ENCODE measurements at regions not wholly inside any gene's neighbourhood (a gene's known extent, or its start where the extent isn't known, plus 50 kb on each side); places are given as distances from the start of the nearest gene placed in this dataset.
"Not testable (repeated sequence)": the region's sequence is repeated elsewhere in the genome, so short reads cannot be mapped to it uniquely, and the experiment has no call there.

DNA sequence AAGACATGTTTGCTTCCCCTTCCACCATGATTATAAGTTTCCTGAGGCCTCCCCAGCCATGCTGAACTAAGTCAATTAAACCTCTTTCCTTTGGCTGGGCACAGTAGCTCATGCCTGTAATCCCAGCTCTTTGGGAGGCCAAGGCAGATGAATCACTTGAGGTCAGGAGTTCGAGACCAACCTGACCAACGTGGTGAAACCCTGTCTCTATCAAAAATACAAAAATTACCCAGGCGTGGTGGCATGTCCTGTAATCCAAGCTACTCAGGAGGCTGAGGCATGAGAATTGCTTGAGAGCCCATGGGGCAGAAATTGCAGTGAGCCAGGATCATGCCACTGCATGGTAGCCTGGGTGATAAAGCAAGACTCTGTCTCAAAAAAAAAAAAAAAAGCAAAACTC is 130.2 kb upstream of the CDKN3 start:
- not testable (repeated sequence) for DNase-seq

DNA sequence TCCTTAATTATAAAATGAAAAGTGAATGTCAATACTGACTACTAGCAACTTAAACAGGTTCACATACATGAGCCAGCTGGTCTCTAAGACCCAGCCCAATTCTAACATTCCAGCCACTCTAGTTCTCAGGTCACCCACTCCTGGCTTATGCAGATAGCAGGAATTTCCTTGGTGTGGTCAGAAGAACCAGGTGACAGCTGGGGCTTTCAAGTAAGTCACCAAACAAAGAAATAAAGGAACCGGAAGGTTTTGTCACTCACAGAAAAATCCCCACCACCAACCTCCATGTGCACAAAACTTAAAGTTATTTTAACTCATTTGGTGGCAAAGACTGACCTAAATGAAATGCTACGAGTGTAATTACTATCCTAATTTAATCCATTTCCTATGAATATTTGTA is 129.6 kb upstream of the CDKN3 start:
- DNase-seq: no peak

DNA sequence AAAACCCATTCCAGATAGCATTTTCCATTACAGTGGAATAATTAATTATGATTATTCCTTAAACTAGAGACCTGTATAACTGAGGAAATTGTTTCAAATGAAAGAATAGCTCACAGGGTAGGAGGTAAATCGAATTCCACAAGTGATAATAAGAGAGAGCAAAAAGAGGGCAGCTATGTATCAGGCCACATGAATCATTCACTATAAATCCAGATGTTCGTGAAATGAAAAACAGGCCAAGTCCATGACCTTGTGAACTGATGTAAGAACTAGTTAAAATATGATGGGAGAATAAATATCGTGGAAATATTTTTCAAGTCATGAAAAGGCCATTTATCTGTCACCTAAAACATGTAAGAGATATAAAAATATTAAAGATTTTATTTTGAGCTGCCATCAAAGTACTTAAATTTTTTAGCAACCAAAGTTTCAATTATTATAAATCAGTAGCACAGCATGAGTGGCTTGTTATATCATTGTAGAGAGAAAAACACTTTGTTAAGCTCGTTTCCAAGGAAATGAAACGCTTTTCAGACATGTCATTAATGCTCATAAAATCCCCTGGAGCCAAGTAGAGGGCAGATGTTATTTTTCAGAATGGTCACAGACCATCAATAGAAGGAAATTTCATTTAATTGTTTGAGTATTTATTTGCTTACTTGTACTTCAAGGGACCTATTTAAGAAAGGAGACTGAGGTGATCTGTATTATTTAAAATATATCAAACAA is 120.6 kb upstream of the CDKN3 start:
- no peak for DNase-seq

DNA sequence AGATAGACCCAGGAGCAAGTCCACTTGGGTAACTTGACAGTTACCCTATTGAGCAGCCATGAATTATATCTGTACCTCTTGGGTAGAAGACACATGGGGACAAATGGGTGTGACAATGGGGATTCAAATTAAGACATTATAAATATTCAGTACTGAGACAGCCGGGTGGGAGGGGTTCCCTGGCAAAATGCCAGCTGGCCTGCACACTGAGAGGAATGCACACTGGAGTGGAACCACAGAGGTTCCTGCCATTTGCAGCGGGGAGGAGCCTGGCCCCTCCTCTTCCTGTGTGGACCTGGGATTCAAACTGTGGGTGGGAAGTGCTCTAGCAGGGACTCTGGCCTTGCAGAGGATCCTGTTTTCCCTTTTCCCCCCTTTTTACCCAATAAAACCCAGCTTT is 118.7 kb upstream of the CDKN3 start:
- DNase-seq: no peak

DNA sequence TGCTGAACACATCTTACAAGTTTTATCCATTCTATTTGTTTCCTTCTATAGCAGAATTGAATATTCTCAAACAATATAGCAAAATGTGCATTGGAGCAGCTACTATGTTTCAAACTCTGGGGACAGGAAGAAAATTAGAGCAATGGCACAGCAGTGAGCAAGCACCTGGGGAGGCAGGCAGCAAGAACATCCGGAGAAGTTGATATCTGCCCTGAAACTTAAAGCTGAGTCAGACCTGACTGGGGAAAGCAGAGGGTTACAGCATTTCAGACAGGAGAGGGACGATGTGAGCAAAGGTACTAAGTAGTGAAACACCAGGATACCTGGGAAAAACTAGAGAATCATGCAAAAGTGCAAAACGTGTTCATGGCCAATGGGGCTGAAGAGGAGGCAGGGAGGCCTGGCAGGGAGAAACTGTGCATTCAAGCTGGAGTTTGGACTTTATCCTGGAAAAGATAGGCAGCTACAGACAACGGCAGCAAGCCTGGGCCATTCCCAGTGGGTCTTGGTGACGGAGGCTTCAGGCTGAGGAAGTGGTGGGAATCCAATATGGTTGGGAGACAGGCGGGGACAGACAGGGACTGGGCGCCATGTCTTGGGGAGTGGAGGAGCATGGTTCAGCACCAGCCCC is 118.0 kb upstream of the CDKN3 start:
- no peak for DNase-seq

DNA sequence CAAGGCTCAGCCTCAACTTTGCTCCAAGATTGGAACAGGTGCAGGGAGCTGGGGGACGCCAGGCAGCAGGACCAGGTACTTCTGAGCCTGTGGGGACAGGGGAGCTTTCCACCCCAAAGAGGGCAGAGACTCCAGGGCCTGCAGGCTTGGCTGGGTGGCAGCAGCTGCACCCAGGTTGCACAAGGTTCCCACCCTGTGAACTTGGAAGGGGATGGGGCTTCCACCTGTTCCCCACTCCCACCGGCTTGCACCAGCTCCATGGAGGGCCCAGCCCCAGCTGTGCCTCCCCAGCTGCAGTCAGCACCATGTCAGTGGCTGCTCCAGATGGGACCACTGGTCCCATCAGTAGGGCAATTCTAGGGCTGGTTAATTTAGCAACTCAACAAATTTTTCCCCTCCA is 114.0 kb upstream of the CDKN3 start:
- DNase-seq: no peak

DNA sequence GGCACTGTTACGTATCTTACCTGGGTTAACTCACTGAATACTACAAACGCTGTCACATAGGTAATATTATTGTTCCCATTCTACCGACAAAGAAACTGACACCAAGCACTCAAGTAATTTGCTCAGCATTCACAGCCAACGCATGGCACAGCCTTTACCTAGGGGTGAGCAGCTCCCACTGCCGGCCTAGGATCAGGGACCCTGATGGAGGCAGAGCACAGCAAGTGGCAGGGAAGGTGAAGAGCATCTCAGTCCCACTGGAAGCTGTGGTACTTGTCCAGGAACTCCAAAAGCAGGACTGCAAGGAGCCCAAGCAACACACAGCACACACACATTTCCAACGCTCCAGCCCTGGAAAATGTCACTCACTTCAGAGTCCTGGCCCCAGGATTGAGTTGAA is 111.8 kb upstream of the CDKN3 start:
- DNase-seq: no peak

DNA sequence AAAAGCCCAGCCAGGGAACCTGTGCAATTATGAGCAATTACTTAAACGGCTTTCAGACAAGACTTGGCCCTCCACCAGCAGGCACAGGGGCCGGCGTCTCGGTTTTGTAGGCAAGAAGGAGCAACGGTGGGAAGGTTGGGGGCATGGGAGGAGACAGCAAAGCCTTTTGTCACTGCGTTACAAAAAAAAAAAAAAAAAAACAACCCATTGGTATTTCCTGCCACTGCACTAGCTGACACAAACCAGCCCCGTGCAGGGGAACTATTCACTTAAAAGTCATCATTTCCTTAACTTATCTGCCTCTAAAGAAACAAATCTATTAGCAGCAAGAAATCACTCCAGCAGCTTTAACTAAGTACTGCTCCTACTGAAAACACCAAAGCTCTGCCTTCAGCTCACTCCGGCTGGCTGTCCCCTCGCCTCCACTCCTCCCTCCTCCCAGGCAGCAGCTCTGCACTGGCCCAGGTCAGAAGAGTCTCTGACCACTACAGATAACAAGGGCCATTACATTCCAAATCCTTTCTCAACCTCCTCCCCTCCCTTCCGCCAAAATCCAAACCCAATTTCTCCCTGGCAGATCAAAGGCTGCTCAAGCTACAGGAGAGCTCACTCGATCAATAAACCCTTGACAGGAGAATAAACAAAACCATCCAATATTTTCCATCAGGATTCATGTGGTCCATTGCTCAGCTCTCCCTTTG is 105.2 kb upstream of the CDKN3 start:
- DNase-seq: no peak

DNA sequence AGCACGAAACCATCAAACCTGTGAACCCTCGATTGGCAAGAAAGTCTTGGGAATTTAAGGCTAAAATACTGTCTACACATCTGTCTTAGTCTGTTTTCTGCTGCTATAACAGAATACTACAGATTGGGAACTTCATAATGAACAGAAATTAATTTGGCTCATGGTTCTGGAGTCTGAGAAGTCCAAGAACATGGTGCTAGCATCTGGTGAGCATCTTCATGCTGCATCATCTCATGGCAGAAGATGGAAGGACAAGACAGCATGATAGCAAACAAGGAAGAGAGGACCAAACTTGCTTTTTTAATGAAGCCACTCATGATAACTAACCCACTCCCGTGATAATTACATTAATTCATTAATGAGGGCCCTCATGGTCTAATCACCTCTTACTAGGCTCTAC is 102.0 kb upstream of the CDKN3 start:
- no peak for DNase-seq

DNA sequence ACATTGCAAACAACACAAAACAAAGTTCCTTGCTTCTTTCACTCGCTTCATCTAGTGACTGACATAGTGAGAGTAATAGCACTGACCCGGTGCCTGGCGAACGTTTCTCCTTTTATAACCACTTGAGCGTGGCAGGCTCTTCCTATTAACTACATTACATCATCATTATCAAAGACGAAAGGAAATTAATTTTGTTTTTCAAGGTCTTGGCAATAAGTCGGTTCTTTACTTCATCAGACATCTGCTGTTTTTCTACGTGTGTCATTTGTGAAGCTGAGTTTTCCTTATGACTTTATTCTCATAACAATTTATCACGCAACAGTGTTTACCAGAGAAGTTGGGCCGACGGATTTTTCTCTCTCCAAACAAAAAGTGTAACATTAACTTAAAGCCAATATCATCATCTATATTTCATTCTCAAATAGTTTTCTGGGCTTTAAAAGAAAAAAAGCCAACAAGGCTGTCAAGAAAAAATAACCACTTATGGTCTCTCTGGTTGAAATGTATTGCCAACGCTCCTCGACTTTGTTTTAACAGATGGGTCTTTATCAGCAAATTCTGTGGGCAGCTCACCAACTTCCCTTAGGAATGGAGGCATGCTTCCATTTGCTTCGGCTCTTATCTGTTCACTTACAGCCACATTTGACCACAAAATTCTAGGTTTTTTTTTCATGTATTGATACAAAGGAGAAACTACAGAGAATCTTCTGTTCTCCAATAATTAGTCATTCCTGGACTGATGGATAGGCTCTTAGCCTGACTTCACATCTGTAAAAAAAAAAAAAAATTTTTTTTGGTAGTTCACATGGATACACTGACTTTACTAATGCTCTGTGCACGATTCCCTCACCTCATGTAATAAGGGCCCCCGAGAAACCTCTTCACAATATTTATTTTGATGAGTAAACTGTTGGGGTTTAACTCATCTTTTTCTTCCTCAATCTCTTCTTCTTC is 97.1 kb upstream of the CDKN3 start:
- DNase-seq: no peak

DNA sequence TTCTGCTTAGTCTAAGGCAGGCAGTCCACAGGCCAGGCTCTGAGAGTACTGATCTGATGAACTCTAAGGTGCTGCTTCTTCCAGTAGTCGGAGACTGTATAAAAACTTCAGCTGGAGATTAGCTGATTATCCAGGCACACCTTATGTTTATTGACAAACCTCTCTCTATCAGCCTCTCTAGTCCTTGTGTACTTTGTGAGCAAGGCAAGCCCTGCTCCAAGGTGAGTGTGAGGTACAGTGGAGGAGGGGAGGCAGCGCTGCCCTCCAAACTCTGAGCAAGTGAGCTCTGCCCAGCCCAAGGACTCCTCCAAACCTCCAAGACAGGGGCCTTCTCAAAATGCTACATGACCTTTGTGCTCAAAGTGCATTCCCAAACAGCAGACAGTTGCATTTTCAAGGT is 95.9 kb upstream of the CDKN3 start:
- no peak for DNase-seq

DNA sequence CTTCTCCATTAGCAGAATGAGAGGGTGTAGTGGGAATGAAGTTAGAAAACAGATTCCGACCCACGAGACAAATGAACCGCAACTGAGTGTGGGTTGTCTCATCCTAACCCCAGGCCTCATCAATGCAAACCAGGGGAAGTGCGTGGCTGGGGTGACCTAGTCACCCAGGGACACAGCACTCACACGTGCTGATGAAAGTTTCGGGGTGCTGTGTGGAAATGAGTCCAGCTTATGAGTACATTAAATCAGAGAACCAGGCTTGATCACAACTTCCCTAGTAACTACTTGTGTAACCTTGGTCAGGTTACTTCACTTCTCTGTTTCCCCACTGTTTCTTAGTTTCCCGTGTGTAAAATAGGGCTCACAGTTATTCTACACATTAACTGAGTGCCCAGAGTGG is 95.4 kb upstream of the CDKN3 start:
- no peak for DNase-seq

DNA sequence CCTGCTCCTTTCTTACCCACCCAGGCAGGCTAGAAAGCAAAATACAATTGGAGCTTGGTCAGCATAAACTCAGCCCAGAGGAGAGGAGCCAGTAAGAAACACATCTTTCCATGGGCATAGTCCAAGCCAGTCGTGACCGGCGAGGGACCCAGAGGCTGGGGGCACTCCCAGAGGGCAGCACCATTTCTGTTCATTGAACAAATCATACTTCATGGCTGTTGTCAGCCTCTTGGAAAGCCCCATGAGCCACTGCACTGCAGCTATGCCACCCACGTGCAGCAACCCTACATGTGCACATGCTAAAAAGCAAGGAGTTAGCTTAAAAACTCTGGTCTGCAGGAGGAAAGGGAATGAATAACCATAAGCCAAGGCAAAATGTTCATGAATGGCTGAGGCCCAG is 90.0 kb upstream of the CDKN3 start:
- no peak for DNase-seq

DNA sequence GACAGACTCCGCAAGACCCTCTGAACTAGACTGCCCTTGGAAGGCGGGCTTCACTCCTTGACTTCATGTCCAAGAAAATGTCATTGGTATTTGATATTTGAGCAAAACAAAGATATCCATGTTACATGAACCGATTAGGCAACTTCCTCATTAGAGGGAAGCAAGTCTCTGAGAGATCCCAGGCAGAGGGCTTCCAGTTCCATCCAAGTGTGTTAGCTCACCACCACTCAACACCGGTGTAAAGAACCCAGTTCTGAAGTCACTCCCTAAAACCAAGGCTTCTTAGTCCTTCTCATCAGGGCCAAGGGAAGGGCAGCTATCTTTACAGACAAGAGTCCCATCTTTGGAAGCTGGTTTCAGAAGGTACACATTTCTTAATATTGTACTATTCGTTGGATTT is 87.2 kb upstream of the CDKN3 start:
- no peak for DNase-seq

DNA sequence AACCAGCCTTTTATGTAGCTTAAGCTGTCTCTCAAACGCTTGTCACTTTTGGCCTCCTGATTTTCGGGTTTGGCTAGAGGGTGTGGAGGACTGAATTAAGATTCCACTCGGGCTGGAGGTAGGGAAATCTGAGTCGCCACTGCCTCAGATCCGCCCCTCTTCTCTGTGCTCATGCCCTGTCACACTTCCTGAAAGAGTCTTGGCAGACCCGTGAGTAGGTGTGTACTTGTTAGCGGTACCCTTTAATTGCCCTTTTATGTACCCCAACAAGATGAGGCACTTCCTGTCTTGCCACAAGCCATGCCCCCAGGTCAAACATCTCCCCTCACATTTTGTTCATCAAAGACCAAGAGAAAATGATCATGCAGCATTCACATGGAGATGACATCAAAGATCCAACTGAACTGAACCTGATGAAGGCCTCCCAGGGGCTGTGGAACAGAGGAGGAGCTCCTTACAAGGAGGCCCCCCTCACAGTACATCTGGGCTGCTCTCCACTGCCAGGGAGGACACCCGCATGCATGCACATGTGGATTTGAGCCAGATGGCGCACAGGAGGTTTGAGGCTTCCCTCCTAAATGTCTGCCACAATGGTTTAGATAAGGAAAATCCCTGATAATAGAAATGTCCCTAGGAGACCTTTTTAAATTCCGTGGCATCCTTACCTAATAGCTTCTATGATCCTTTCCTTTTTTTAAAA is 86.5 kb upstream of the CDKN3 start:
- no peak for DNase-seq

DNA sequence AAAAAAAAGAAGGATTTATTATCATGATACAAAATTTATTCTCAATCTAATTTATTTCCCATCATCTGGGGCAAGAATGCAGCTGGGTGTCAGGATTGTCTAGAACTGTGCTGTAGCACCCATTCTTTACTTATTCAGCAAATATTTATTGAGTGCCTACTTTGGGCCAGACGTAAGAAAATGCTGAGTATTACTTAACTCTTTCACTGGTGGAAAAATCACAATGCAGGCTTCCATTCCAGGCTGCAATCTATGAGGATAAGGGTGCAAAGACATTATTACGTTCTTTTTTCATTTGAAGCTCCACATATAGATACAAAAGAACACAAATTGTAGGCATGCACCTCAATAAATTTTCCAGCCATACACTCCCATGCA is 86.0 kb upstream of the CDKN3 start:
- DNase-seq: no peak

DNA sequence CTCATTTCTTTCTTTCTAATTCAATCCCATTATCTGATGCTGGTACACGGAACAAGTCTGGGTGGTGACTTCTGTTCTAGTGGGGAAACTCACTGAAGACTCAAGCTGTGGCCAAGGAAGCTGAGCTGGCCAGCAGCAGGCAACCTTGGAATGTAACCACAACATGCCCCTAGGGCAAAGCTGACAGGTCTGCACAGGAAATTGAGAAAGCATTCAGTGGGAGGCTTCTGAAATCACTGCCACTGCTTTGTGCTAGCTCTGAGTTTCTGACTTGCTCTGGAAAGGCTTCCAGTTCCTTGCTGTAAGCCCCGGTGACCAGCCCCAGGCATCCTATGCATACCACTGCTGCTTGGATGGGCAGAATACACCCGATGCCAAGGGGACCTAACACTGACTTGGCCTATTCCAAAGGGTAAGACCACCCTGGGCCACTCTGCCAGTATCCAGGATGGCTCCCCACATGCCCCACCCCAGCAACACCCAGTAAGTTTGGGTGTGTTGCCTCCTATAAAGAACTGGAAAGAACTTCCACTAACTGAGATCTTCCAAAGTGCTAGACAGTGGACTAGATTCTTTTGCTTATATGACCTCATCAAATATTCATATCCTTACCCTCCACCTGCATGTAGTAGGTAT is 84.5 kb upstream of the CDKN3 start:
- no peak for DNase-seq

DNA sequence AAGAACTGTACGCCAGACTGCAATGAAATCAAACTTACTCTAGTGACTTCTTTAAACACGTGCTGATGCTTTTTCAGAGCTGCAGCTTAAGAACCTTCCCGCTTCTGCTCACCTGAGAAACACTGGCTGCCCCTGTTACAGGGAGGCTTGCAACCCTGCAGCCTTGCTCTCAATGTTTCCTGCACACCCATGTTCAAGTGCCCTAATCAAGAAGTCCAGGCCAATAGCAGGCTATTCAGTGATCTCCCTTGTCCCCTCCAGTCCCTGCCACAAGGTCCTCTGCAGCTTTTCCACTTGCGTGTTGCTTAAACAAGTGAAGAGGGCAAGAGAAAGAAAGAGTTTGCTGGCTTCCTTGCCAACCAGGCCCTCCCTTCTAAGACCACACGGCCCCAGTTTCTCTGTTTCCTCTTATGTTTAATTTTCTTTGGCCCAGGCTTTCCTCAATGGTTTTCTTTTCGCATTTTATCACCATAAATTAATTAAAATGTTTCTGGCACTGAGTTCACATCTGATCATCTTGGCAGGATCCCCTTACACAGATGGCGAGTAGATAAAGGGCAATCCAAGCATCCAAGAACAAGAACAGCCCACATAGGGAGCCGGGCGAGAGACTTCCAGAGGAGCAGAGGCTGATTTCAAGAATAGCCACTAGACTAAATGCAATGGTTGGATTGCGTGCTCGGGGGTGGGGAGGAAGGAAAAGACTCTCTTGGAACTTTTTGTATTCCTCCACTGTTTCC is 82.3 kb upstream of the CDKN3 start:
- DNase-seq: no peak

DNA sequence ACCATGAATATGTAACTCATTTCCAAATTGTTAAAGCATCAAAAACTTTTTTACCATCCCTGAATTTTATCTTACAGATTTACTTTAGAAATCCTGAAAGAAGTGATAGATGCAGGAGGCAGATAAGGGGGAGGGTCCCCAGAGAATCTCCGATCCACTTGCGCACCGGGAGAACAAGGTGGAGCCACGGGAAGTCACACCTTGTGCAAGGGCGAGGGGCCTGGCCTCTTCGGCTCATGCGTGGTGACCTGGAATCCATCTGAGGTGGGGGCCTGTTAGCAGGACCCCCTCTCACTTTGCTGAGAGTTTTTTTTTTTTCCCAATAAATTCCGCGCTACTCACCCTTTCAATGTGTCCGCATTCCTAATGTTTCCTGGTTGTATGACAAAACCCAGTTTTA is 80.2 kb upstream of the CDKN3 start:
- no peak for DNase-seq

DNA sequence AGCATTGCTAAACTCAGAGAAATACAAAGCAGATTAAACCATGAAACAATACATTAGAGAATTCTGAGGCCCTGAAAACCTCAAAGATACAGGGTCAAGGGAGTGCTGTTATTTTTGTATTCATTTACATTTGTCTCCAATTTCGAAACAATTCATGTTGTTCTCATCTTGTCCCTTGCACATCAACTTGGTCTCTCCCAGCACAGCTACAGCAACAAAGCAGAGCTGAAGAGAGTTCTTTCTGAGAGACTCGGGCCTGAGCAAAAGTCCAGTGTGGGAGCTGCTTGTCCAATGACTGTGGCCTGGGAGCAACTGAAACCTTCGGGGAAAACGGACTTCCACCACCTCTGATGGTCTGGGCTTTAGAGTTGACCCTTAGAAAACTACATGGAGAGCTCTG is 79.4 kb upstream of the CDKN3 start:
- no peak for DNase-seq

DNA sequence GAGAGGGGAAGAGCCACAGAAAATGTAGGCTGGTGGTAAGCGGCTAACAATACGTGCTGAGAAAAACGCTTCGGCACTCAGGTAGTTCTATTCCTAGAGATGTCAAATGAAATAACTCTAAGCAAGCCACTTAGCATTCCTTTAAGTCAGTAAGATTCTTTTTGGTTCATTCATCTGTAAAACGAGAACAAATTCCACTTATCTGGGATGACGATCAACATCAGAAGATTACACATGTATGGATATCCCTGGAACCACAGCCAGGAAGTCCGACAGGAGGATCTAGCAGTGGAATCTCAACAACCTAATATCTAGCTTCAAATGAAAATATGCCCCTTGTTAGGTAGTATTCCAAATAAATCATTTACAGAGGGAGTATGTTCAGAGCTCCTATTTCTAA is 74.6 kb upstream of the CDKN3 start:
- no peak for DNase-seq
